HG02623 (cell line): ENCODE measurements at regions not wholly inside any gene's neighbourhood (a gene's known extent, or its start where the extent isn't known, plus 50 kb on each side); places are given as distances from the start of the nearest gene placed in this dataset.

Source experiments
- ATAC-seq: cut with Tn5 transposase; IDR thresholded peaks from one replicate; pipeline ENCODE4 v1.9.1; 2021; ENCODE audit warnings: moderate library complexity; ENCODE audit not compliant: unreplicated experiment

- no peak for ATAC-seq
Observed at GRCh38 chr4:54992266-54992665, 133.1 kb downstream of the KDR start.

DNA sequence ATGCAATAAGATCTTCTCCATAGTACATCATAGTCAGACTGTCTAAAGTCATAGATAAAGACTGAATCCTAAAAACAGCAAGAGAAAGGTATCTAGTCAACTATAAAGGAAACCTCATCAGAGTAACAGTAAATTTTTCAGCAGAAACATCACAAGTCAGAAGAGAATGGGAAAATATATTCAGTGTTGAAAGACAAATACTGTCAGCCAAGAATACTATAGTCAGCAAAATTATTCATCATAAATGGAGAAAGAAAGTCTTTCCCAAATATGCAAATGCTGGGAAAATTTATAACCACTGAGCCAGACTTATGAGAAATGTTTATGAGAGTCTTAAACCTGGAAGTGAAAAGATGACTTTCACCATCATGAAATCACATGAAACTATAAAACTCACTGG, 136.7 kb downstream of the KDR start:
- ATAC-seq: no peak

DNA sequence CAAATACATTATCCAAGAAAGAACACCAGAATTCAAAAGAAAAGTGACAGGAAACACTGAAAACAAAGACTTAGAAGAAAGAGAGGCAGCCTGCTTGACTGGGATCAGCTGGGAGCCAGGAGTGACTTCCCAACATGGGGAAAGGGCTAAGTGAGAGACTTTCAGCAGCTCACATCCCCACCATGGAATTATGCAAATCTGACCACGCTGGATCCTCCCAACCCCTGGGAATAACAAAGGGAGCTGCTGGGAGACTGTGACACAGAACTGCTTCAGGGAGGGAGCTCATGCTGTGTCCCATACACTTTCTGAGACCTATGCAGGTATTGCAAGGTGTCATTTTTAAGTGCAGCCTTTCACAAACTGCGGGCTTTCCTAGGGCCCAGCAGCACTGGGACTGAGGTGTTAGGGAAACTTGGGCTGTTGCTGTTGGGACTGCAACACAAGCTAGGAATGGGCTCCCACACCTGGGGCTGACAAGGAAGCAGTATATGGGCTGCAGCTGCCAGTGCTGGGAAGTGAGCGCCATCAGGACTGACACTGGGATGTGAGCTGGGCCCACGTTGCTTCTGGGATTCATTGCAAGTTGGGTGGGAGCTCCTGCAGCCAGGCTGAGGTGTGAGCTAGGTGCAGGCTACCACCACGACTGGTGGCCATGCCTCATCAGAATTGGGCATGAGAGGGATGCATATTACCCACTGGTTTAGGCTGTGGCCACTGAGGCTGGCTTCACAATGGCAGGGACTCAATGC, 139.1 kb downstream of the KDR start:
- ATAC-seq: no peak

DNA sequence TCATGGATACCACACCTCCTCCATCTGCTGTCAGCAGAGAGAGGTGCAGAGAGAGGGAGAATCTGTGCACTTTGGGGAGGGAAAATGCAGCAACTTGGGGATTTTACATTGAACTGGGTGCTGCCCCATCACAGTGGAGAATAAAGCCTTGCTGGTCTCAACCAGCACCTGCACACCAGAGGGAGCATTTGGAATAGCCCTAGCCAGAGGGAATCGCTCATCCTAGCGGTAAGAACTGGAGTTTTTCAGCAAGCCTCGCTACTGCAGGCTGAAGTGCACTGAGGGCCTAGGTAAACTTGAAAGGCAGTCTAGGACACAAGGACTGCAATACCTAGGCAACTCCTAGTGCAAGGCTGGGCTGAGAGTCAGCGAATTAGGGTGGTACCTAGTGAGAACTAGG, 148.7 kb downstream of the KDR start:
- no peak for ATAC-seq

- no peak for ATAC-seq
Observed at GRCh38 chr4:54976031-54976430, 149.4 kb downstream of the KDR start.

DNA sequence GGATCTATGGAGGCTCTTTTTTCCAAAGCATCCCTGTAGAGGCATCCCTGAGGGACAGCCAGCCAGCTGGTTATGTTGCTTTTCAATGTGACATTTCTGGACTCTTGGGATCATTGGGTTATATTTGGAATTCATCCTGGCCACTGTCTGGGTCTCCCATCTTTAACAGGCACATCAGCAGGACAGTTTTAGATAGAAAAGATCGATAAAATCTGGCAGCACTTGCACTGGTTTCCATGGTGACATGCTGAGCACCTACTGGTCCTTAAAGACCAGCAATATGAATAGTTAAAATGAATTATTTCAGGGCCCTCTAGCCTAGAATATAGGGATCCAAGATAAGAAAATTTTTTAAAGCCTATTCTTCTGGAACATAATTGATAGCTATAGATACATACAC, 151.6 kb downstream of the KDR start:
- no peak for ATAC-seq

DNA sequence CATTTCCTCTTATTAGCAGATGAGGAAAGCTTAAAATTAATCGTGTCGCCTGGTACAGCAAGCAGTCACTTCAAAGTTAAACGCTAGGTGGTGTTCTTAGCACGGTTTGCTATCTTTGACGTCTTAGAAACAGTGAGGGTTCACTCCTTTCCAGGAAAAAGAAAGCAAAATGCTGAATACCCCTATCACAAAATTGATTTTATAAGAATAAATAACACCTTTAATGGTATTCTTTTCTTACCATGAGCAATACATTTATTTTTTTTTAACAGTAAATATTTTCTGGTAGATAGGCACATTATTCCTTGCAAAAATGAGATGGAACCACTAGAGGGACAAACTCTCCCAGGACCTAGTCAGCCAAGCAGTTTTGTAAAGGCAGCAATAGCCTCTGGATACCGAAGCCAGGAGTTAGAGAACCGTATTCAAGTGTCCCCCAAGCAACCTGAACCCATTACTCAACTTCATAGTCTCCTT, 153.9 kb downstream of the KDR start:
- peak; percentile 64 for ATAC-seq

- ATAC-seq: no peak
Observed at GRCh38 chr4:54967289-54967688, 158.1 kb downstream of the KDR start.

GRCh38 chr4:54961357-54961975, 163.9 kb downstream of the KDR start:
- peak; percentile 52 for ATAC-seq

GRCh38 chr4:54959651-54960116, 165.7 kb downstream of the KDR start:
- ATAC-seq: no peak

GRCh38 chr4:54959131-54959530, 166.3 kb downstream of the KDR start:
- ATAC-seq: no peak

DNA sequence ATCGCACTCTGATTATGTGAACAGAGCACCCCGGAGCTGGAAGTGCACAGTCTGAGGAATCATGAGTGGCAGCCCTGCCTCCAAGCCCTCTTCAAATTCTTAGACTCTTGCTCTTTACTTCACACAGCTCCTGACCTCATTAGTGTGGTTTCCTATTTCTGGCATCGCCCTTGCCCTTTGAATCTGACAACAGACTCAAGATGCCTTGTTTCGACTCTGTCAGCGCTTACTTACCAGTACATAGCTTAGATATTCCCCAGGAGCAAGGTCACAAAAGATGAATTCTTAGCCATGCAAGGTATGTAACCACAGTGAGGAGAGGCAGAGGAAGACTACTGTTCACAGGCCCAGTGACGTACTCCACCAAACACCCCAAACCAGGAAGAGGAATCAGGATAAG, 167.2 kb downstream of the KDR start:
- no peak for ATAC-seq

- ATAC-seq: no peak
Observed at GRCh38 chr4:54954656-54955388, 170.6 kb downstream of the KDR start.

DNA sequence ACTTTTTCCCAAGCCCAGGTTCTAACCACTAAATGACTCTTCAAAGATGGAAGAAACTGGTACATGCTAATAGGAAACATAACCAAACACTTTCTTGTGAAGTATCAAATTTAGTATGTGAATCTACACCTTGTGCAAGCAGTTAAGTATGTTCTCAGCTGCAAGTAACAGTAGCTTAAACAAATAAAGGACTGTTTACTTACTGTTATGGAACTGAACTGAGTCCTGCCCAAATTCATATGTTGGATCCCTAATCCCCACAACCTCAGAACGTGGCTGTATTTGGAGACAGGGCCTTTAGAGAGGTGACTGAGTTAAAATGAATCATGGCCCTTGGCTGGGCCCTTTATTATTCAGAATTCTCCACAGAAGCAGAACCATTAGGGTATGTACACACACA, 178.7 kb downstream of the KDR start:
- ATAC-seq: no peak

DNA sequence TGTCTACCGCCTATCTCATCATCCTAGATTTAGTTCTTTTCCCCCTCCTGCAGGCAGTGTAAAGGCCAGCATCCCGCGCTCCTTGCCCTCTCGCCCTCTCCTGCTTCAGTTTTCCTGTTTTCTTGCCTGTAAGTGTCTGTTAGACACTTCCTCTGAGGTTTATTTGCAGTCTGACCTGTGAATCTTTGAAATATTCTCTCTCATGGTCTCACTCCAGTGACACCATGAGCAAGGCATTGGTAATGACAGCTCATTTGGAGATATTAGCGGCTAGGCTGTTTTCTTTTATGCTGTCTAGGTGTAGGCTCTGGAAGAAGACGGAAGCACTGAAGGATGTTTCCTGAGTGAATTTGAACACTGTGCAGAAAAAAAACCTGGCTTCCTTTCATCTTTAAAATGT, 179.6 kb downstream of the KDR start:
- no peak for ATAC-seq

GRCh38 chr4:54942721-54943120, 182.7 kb downstream of the KDR start:
- ATAC-seq: no peak

- peak; percentile 63 for ATAC-seq
Observed at GRCh38 chr4:54941994-54942552, 183.3 kb downstream of the KDR start.

- no peak for ATAC-seq
Observed at GRCh38 chr4:54940996-54941865, 184.2 kb downstream of the KDR start.

GRCh38 chr4:54937501-54937900, 187.9 kb downstream of the KDR start:
- ATAC-seq: no peak

GRCh38 chr4:54933579-54933978, 191.8 kb downstream of the KDR start:
- no peak for ATAC-seq

- ATAC-seq: no peak
Observed at GRCh38 chr4:54930226-54930625, 195.2 kb downstream of the KDR start.
